CD14-positive monocyte (primary cell): ENCODE measurements at regions not wholly inside any gene's neighbourhood (a gene's known extent, or its start where the extent isn't known, plus 50 kb on each side); places are given as distances from the start of the nearest gene placed in this dataset.

ENCODE experiments used
- DNase-seq, 3 donors: peaks; one replicate each; pipeline ENCODE4 v3.0.0-alpha.2; 2011 to 2022
- H2AFZ ChIP-seq: 2 replicates; pipeline ENCODE4 v1.6.0; 2012; ENCODE audit warnings: mild to moderate bottlenecking, low read depth, low read length, inconsistent platforms; ENCODE audit not compliant: insufficient read depth, poor library complexity, severe bottlenecking
- H3K27ac ChIP-seq, 2 donors: 1 replicate in 1 of 2; 2 replicates in 1 of 2; pipeline ENCODE4 v1.5.1; 2012 to 2013; ENCODE audit warnings: low read length in 2 of 2, control low read depth in 1 of 2, inconsistent platforms in 1 of 2, low read depth in 1 of 2, mild to moderate bottlenecking in 1 of 2
- H3K27me3 ChIP-seq, 2 donors: one replicate each; pipeline versions ENCODE4 v1.6.0 to v1.6.1; 2011 to 2013; ENCODE audit warnings: low read length in 2 of 2; ENCODE audit not compliant: control insufficient read depth in 2 of 2, insufficient read depth in 2 of 2
- H3K36me3 ChIP-seq, 2 donors: replicated peaks in 1 of 2; 1 replicate in 1 of 2; 2 replicates in 1 of 2; pipeline versions ENCODE4 v1.5.1 to v1.6.1; 2012 to 2013; ENCODE audit warnings: low read length in 2 of 2, control low read depth in 1 of 2, inconsistent platforms in 1 of 2, mild to moderate bottlenecking in 1 of 2; ENCODE audit not compliant: insufficient read depth in 2 of 2, control insufficient read depth in 1 of 2
- H3K4me1 ChIP-seq, 2 donors: 1 replicate in 1 of 2; 2 replicates in 1 of 2; pipeline versions ENCODE4 v1.5.1 to v1.6.1; 2012 to 2013; ENCODE audit warnings: low read length in 2 of 2, control low read depth in 1 of 2, inconsistent platforms in 1 of 2, mild to moderate bottlenecking in 1 of 2, moderate library complexity in 1 of 2; ENCODE audit not compliant: insufficient read depth in 2 of 2, control insufficient read depth in 1 of 2
- H3K4me2 ChIP-seq: replicated peaks from 2 replicates; pipeline ENCODE3; 2012; ENCODE audit warnings: low read length, moderate library complexity, mild to moderate bottlenecking; ENCODE audit not compliant: poor library complexity, severe bottlenecking; ENCODE audit errors: extremely low read depth
- H3K4me3 ChIP-seq, 3 experiments: fragments of 200-600 bp in 1 of 3; sonication (generic) in 1 of 3; replicated peaks in 1 of 3; 1 replicate in 2 of 3; 2 replicates in 1 of 3; pipeline ENCODE4 v1.5.1; 2011 to 2013; ENCODE audit warnings: low read length in 3 of 3, mild to moderate bottlenecking in 3 of 3, control low read depth in 2 of 3, low read depth in 2 of 3, inconsistent platforms in 1 of 3, moderate library complexity in 1 of 3
- H3K79me2 ChIP-seq: 2 replicates; pipeline ENCODE4 v1.6.0; 2012; ENCODE audit warnings: mild to moderate bottlenecking, control low read depth, inconsistent platforms, low read length, moderate library complexity; ENCODE audit not compliant: insufficient read depth
- H3K9ac ChIP-seq: 2 replicates; pipeline ENCODE4 v1.6.0; 2017; ENCODE audit warnings: low read length, mild to moderate bottlenecking; ENCODE audit not compliant: insufficient read depth, poor library complexity, severe bottlenecking
- H3K9me3 ChIP-seq, 2 donors: replicated peaks in 1 of 2; 1 replicate in 1 of 2; 2 replicates in 1 of 2; pipeline versions ENCODE4 v1.5.1 to v1.6.1; 2012 to 2013; ENCODE audit warnings: low read length in 2 of 2, control low read depth in 1 of 2; ENCODE audit not compliant: control insufficient read depth in 1 of 2, insufficient read depth in 1 of 2
- H4K20me1 ChIP-seq: 2 replicates; pipeline ENCODE4 v1.6.0; 2012; ENCODE audit warnings: mild to moderate bottlenecking, low read length, control low read depth, moderate library complexity; ENCODE audit not compliant: insufficient read depth
- H3K27ac Mint-ChIP-seq, 7 donors: one replicate each; pipeline ENCODE4 v1.8.0; 2020; ENCODE audit warnings: mild to moderate bottlenecking in 7 of 7, mixed read lengths in 7 of 7, moderate library complexity in 6 of 7, inconsistent platforms in 2 of 7
- H3K27me3 Mint-ChIP-seq, 3 donors: one replicate each; pipeline ENCODE4 v1.8.0; 2021 to 2022; ENCODE audit warnings: low read depth in 3 of 3, mild to moderate bottlenecking in 3 of 3, mixed read lengths in 3 of 3, moderate library complexity in 3 of 3, inconsistent platforms in 1 of 3
- H3K36me3 Mint-ChIP-seq, 2 donors: one replicate each; pipeline ENCODE4 v1.8.0; 2020; ENCODE audit warnings: mixed read lengths in 2 of 2, inconsistent platforms in 1 of 2, mild to moderate bottlenecking in 1 of 2
- H3K4me1 Mint-ChIP-seq: one replicate; pipeline ENCODE4 v1.8.0; 2020; ENCODE audit warnings: mild to moderate bottlenecking, mixed read lengths
- H3K4me3 Mint-ChIP-seq, 2 donors: one replicate each; pipeline ENCODE4 v1.8.0; 2020; ENCODE audit warnings: mild to moderate bottlenecking in 2 of 2, mixed read lengths in 2 of 2, moderate library complexity in 1 of 2
- H3K9me3 Mint-ChIP-seq, 7 donors: one replicate each; pipeline ENCODE4 v1.8.0; 2020 to 2022; ENCODE audit warnings: mixed read lengths in 7 of 7, mild to moderate bottlenecking in 6 of 7, moderate library complexity in 6 of 7, inconsistent platforms in 2 of 7
- CTCF ChIP-seq: fragments of 200-600 bp; IDR thresholded peaks from one replicate; pipeline ENCODE4 v1.8.0; 2022; ENCODE audit warnings: antibody characterized with exemption, mild to moderate bottlenecking
- WGBS: methylation state at CpG from one replicate; pipeline ENCODE4 v1.1.5; 2013; ENCODE audit warnings: missing lambda C conversion rate; ENCODE audit not compliant: insufficient coverage; 5-methylcytosine and 5-hydroxymethylcytosine counted together
- intact Hi-C, 2 donors: fragments of 100-400 bp; cut with micrococcal nuclease; formaldehyde crosslinking; loops; one replicate each; pipeline versions ENCODE4 v1.15.0 to v1.15.1; 2023

DNA sequence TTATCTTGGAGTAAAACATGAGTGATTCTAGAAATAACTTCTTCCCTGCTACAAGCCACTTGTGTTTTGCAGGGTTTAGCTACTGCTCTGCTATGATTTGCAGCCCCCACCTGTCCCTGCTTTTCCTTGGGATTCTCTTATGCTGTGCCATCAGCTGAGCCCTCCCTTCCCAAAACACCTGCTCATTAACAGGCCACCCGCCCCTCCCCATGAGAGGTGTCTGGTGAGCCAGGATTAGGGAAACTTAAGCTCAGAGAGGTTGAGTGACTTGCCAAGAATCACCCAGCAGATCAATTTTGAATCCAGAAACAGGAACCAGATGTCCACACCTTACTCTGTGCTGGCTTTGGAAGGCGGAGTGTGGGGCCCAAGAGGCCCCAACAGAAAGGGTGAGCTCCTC, 111.7 kb upstream of the CXCL14 start:
- Mint-ChIP-seq H3K27me3 (peaks cover 7 to 10% (median 8%) of the 10 kb centered on the region in 3 donors), H3K4me1 (peaks cover 9% of the 10 kb centered on the region), H3K27ac (no peak overlapping the region), H3K36me3 (no peaks in the 10 kb centered on the region), H3K4me3 (no peak overlapping the region), H3K9me3 (no peaks in the 10 kb centered on the region)
- Histone ChIP-seq H4K20me1 (no peaks in the 10 kb centered on the region), H3K9ac (no peak overlapping the region), H3K4me3 (no peak overlapping the region), H3K9me3 (no peaks in the 10 kb centered on the region), H3K36me3 (no peaks in the 10 kb centered on the region), H2AFZ (no peak overlapping the region), H3K4me1 (peaks cover 0 to 4% of the 10 kb centered on the region in 2 donors), H3K79me2 (no peaks in the 10 kb centered on the region), H3K27me3 (no peaks in the 10 kb centered on the region), H3K27ac (no peak overlapping the region), H3K4me2 (no peak overlapping the region)
- DNase-seq: no peak
- WGBS: 100% methylated on average over 1 of the region's 2 CpGs
- intact Hi-C loops: no loop called here
- no peak for TF ChIP-seq CTCF

DNA sequence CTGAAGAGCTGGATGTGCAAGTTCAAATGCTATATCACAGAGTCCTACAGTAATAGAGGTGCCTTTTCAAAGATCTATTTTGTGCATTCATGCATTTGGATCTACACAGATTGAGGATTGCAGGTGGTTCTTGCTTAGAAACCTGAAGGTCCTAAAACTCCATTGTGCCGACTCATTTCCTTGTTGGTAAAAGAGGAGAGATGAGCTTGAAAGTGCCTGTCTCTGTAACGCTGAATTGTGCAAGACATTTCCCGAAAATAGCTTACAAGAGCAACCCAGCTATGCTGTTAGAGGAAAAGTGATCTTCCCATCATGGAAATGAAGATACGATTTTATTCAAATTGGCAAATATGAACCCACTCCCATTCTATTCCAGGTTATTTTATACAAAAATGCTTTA, 110.7 kb upstream of the CXCL14 start:
- H3K36me3 Mint-ChIP-seq: no peaks in the 10 kb centered on the region
- peaks cover 11% of the 10 kb centered on the region for H3K4me1 Mint-ChIP-seq
- TF ChIP-seq CTCF: no peak
- Histone ChIP-seq H3K27me3 (no peaks in the 10 kb centered on the region), H2AFZ (no peak overlapping the region), H3K79me2 (no peaks in the 10 kb centered on the region), H3K27ac (no peak overlapping the region), H3K4me2 (no peak overlapping the region), H3K4me3 (no peak overlapping the region), H3K36me3 (no peaks in the 10 kb centered on the region), H3K4me1 (peaks cover 4% of the 10 kb centered on the region in 2 donors), H3K9me3 (no peaks in the 10 kb centered on the region), H4K20me1 (no peaks in the 10 kb centered on the region), H3K9ac (no peak overlapping the region)
- H3K27ac Mint-ChIP-seq: no peak overlapping the region
- no peak for DNase-seq
- no peak overlapping the region for H3K4me3 Mint-ChIP-seq
- peaks cover 4 to 7% (median 7%) of the 10 kb centered on the region in 3 donors for H3K27me3 Mint-ChIP-seq
- intact Hi-C loops: no loop called here
- WGBS: 14% methylated on average over 1 of the region's 4 CpGs
- H3K9me3 Mint-ChIP-seq: no peaks in the 10 kb centered on the region
